PC-3 (cell line): ENCODE measurements at regions not wholly inside any gene's neighbourhood (a gene's known extent, or its start where the extent isn't known, plus 50 kb on each side); places are given as distances from the start of the nearest gene placed in this dataset.
"Not testable (repeated sequence)": the region's sequence is repeated elsewhere in the genome, so short reads cannot be mapped to it uniquely, and the experiment has no call there.

ENCODE experiments used
- ATAC-seq: fragments of 200-7000 bp; cut with Tn5 transposase; 2 replicates; pipeline ENCODE4 v1.9.1; 2020; ENCODE audit warnings: mild to moderate bottlenecking, moderate library complexity
- BruUV-seq: library from RNA; stranded (reverse); fragments of 400-500 nt; replicated peaks from 2 replicates; lab custom pipeline; 2021; lab: Mats Ljungman, UMichigan
- CTCF ChIA-PET: fragments of 300-600 bp; sonication (Branson Sonifier 250); formaldehyde crosslinking; loops from one replicate; lab custom pipeline; 2022; ENCODE audit warnings: antibody characterized with exemption; lab: Charles Lee
- POLR2A ChIA-PET: fragments of 300-600 bp; sonication (Branson Sonifier 250); formaldehyde crosslinking; loops from one replicate; lab custom pipeline; 2022; ENCODE audit warnings: antibody characterized with exemption; ENCODE audit not compliant: unreplicated experiment; lab: Charles Lee
- DNase-seq: peaks from one replicate; pipeline ENCODE4 v3.0.0-alpha.2; 2015
- H2AFZ ChIP-seq: fragments of 300-600 bp; sonication (generic); 2 replicates; pipeline ENCODE4 v1.6.0; 2016; ENCODE audit warnings: antibody characterized with exemption, low read length
- H3F3A ChIP-seq: fragments of 300-600 bp; sonication (generic); one replicate; pipeline ENCODE4 v1.6.0; 2017; ENCODE audit warnings: antibody characterized with exemption, low read length, control low read depth, mild to moderate bottlenecking; ENCODE audit not compliant: unreplicated experiment
- H3K27ac ChIP-seq: fragments of 300-600 bp; sonication (generic); 2 replicates; pipeline ENCODE4 v1.5.1; 2016; ENCODE audit warnings: mild to moderate bottlenecking, low read length
- H3K27me3 ChIP-seq: fragments of 300-600 bp; sonication (generic); 2 replicates; pipeline ENCODE4 v1.6.1; 2016; ENCODE audit warnings: low read length, mixed read lengths
- H3K36me3 ChIP-seq: fragments of 300-600 bp; sonication (generic); 2 replicates; pipeline ENCODE4 v1.6.1; 2016; ENCODE audit warnings: low read depth, mixed run types, low read length, mixed read lengths
- H3K4me1 ChIP-seq: fragments of 300-600 bp; sonication (generic); 2 replicates; pipeline ENCODE4 v1.5.1; 2016; ENCODE audit warnings: low read length; ENCODE audit not compliant: insufficient read depth
- H3K4me2 ChIP-seq: fragments of 300-600 bp; sonication (generic); 2 replicates; pipeline ENCODE4 v1.6.0; 2016; ENCODE audit warnings: low read length
- H3K4me3 ChIP-seq: fragments of 300-600 bp; sonication (generic); 2 replicates; pipeline ENCODE4 v1.5.1; 2016; ENCODE audit warnings: mild to moderate bottlenecking, low read length, mixed read lengths
- H3K79me2 ChIP-seq: fragments of 300-600 bp; sonication (generic); 2 replicates; pipeline ENCODE4 v1.6.1; 2017; ENCODE audit warnings: low read length, mixed read lengths
- H3K9ac ChIP-seq: fragments of 300-600 bp; sonication (generic); 2 replicates; pipeline ENCODE4 v1.6.0; 2016; ENCODE audit warnings: mild to moderate bottlenecking, low read length
- H3K9me2 ChIP-seq: fragments of 300-600 bp; sonication (generic); replicated peaks from 2 replicates; pipeline ENCODE4 v1.6.1; 2016; ENCODE audit warnings: mixed run types, low read length, mixed read lengths
- H3K9me3 ChIP-seq: fragments of 300-600 bp; sonication (generic); 2 replicates; pipeline ENCODE4 v1.6.1; 2016; ENCODE audit warnings: low read length, mixed read lengths
- H4K20me1 ChIP-seq: fragments of 300-600 bp; sonication (generic); 2 replicates; pipeline ENCODE4 v1.6.1; 2016; ENCODE audit warnings: low read length, mixed read lengths
- CTCF ChIP-seq: fragments of 300-600 bp; sonication (generic); conservative IDR thresholded peaks from 2 replicates; pipeline ENCODE4 v1.5.1; 2017; ENCODE audit warnings: antibody characterized with exemption, low read depth, mild to moderate bottlenecking, low read length
- EZH2 ChIP-seq: fragments of 300-600 bp; sonication (generic); IDR thresholded peaks from one replicate; pipeline ENCODE4 v1.6.1; 2017; ENCODE audit warnings: antibody characterized with exemption, mild to moderate bottlenecking, low read length; ENCODE audit not compliant: unreplicated experiment
- EZH2phosphoT487 ChIP-seq: fragments of 300-600 bp; sonication (generic); IDR thresholded peaks from 2 replicates; pipeline ENCODE4 v1.6.1; 2018; ENCODE audit warnings: mild to moderate bottlenecking, antibody characterized with exemption, low read length, borderline replicate concordance
- intact Hi-C: fragments of 100-400 bp; cut with micrococcal nuclease; formaldehyde crosslinking; loops from 2 replicates; pipeline ENCODE4 v1.9.0; 2023

GRCh38 chrX:40371376-40371775 lies 209.4 kb upstream of the ATP6AP2 start:
- Histone ChIP-seq H3K79me2 (no peaks in the 10 kb centered on the region), H3F3A (no peaks in the 10 kb centered on the region), H3K4me1 (no peaks in the 10 kb centered on the region), H3K27ac (no peak overlapping the region), H3K4me2 (no peak overlapping the region), H3K4me3 (no peak overlapping the region), H3K9me2 (no peaks in the 10 kb centered on the region), H2AFZ (no peak overlapping the region), H3K9ac (no peak overlapping the region), H3K27me3 (0 out of 2 replicates have a peak, but pooled peaks cover 6% of the 10 kb centered on the region), H3K36me3 (no peaks in the 10 kb centered on the region), H3K9me3 (no peaks in the 10 kb centered on the region), H4K20me1 (no peaks in the 10 kb centered on the region)
- BruUV-seq = no TSS peak
- intact Hi-C loops = no loop called here
- CTCF ChIA-PET = no interaction called here
- no peak for ATAC-seq
- TF ChIP-seq EZH2 (no peak), CTCF (no peak), EZH2phosphoT487 (no peak)
- POLR2A ChIA-PET = no interaction called here
- DNase-seq = no peak

GRCh38 chrX:40368611-40369061 lies 212.1 kb upstream of the ATP6AP2 start:
- Histone ChIP-seq H3K4me1 (no peaks in the 10 kb centered on the region), H3K9ac (no peak overlapping the region), H3F3A (no peaks in the 10 kb centered on the region), H3K79me2 (no peaks in the 10 kb centered on the region), H4K20me1 (no peaks in the 10 kb centered on the region), H2AFZ (no peak overlapping the region), H3K27me3 (0 out of 2 replicates have a peak, but pooled peaks cover 6% of the 10 kb centered on the region), H3K9me3 (no peaks in the 10 kb centered on the region), H3K4me2 (no peak overlapping the region), H3K27ac (no peak overlapping the region), H3K9me2 (no peaks in the 10 kb centered on the region), H3K4me3 (no peak overlapping the region), H3K36me3 (no peaks in the 10 kb centered on the region)
- BruUV-seq = no TSS peak
- TF ChIP-seq EZH2 = no peak
- TF ChIP-seq CTCF = no peak
- no peak for TF ChIP-seq EZH2phosphoT487
- intact Hi-C loops = no loop called here
- no peak for DNase-seq
- no peak for ATAC-seq
- ChIA-PET CTCF (no interaction called here), POLR2A (no interaction called here)

GRCh38 chrX:40366661-40367060 lies 214.1 kb upstream of the ATP6AP2 start:
- intact Hi-C loops = no loop called here
- H3K4me3 ChIP-seq = no peak overlapping the region
- H2AFZ ChIP-seq = no peak overlapping the region
- ATAC-seq (no peak), DNase-seq (no peak)
- no peak overlapping the region for H3K9ac ChIP-seq
- no peak overlapping the region for H3K4me2 ChIP-seq
- no peaks in the 10 kb centered on the region for H3F3A ChIP-seq
- H3K79me2 ChIP-seq = no peaks in the 10 kb centered on the region
- H3K27me3 ChIP-seq = 0 out of 2 replicates have a peak, but pooled peaks cover 6% of the 10 kb centered on the region
- no peak for TF ChIP-seq EZH2phosphoT487
- no peak for TF ChIP-seq EZH2
- no peak for TF ChIP-seq CTCF
- no peaks in the 10 kb centered on the region for H3K9me3 ChIP-seq
- ChIA-PET POLR2A (no interaction called here), CTCF (no interaction called here)
- no peaks in the 10 kb centered on the region for H3K36me3 ChIP-seq
- BruUV-seq = no TSS peak
- no peaks in the 10 kb centered on the region for H3K9me2 ChIP-seq
- no peaks in the 10 kb centered on the region for H3K4me1 ChIP-seq
- H3K27ac ChIP-seq = no peak overlapping the region
- H4K20me1 ChIP-seq = no peaks in the 10 kb centered on the region

- H3K9me3 ChIP-seq, H3K9me2 ChIP-seq, H3K4me3 ChIP-seq, H3K79me2 ChIP-seq, H3K9ac ChIP-seq, POLR2A ChIA-PET, H3K36me3 ChIP-seq, intact Hi-C loops, H3K4me1 ChIP-seq, ATAC-seq, H4K20me1 ChIP-seq, H2AFZ ChIP-seq, BruUV-seq, CTCF ChIA-PET, H3K27ac ChIP-seq, H3K27me3 ChIP-seq, H3K4me2 ChIP-seq, DNase-seq, H3F3A ChIP-seq: not testable (repeated sequence)
Measured at GRCh38 chrX:40362291-40362690, 218.5 kb upstream of the ATP6AP2 start.
